GM21737 (cell line): ENCODE measurements at regions not wholly inside any gene's neighbourhood (a gene's known extent, or its start where the extent isn't known, plus 50 kb on each side); places are given as distances from the start of the nearest gene placed in this dataset.
"Not testable (repeated sequence)": the region's sequence is repeated elsewhere in the genome, so short reads cannot be mapped to it uniquely, and the experiment has no call there.

Source experiments
- ATAC-seq: cut with Tn5 transposase; IDR thresholded peaks from one replicate; pipeline ENCODE4 v1.9.1; 2021; ENCODE audit warnings: mild to moderate bottlenecking, moderate library complexity; ENCODE audit not compliant: unreplicated experiment

- not testable (repeated sequence) for ATAC-seq
Measured at GRCh38 chr9:42568942-42569556, 385.6 kb downstream of the SPATA31A6 start.

DNA sequence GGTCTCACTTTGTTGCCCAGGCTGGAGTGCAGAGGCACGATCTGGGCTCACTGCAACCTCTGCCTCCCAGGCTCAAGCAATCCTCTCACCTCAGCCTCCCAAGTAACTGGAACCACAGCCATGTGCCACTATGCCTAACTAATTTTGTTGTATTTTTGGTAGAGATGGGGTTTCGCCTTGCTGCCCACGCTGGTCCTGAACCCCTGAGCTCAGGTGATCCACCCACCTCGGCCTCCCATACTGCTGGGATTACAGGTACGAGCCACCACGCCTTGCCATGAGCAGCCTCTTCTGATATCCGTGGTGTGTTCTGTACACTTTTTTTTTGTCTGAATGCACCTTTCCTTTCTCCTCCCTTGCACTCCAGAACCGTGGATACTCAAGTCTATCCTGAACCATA is 394.4 kb downstream of the SPATA31A6 start:
- not testable (repeated sequence) for ATAC-seq
